HEK293 (cell line): ENCODE measurements at regions not wholly inside any gene's neighbourhood (a gene's known extent, or its start where the extent isn't known, plus 50 kb on each side); places are given as distances from the start of the nearest gene placed in this dataset.
A peak's percentile ranks its signal among the peaks of the same experiment; 100 is the strongest.

Source experiments
- CTCF ChIP-seq: fragments of 450-650 bp; formaldehyde crosslinking; IDR thresholded peaks from 2 replicates; pipeline ENCODE4 v1.5.1; 2016; ENCODE audit warnings: missing biosample characterization, missing genetic modification characterization
- KLF10 ChIP-seq: fragments of 450-650 bp; IDR thresholded peaks from 2 replicates; pipeline ENCODE4 v1.5.1; 2018; ENCODE audit warnings: missing biosample characterization, mild to moderate bottlenecking, missing genetic modification characterization
- ZNF366 ChIP-seq: fragments of 450-650 bp; formaldehyde crosslinking; conservative IDR thresholded peaks from 2 replicates; pipeline ENCODE4 v1.5.1; 2016; ENCODE audit warnings: missing biosample characterization, missing genetic modification characterization

DNA sequence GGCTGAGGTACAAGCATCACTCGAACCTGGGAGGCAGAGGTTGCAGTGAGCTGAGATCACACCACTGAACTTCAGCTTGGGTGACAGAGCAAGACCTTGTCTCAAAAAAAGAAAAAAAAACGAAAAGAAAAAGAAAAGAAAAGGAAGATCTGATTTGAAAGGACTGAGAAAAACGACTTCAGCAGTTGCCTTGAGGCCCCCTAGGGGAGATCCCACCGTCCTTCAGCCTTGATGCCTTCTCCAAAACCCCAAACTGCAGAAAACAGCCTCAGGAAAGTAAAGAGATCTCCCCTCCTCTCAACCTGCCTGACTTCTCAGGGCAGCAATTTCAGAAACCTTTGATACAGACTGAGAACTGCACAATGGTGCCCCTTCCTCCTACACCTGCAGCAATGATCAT is 50.9 kb upstream of the BCAR3 start (continued):
- TF ChIP-seq CTCF (tag by site-specific recombination) (0 out of 2 replicates have a peak, but pooled peaks have one; percentile 19), KLF10 (tag by site-specific recombination) (no peak), ZNF366 (no peak)
